PC-3 (cell line): ENCODE measurements at regions not wholly inside any gene's neighbourhood (a gene's known extent, or its start where the extent isn't known, plus 50 kb on each side); places are given as distances from the start of the nearest gene placed in this dataset.

Experiments used
- ATAC-seq: fragments of 200-7000 bp; cut with Tn5 transposase; 2 replicates; pipeline ENCODE4 v1.9.1; 2020; ENCODE audit warnings: mild to moderate bottlenecking, moderate library complexity
- BruUV-seq: library from RNA; stranded (reverse); fragments of 400-500 nt; replicated peaks from 2 replicates; lab custom pipeline; 2021; lab: Mats Ljungman, UMichigan
- CTCF ChIA-PET: fragments of 300-600 bp; sonication (Branson Sonifier 250); formaldehyde crosslinking; loops from one replicate; lab custom pipeline; 2022; ENCODE audit warnings: antibody characterized with exemption; lab: Charles Lee
- POLR2A ChIA-PET: fragments of 300-600 bp; sonication (Branson Sonifier 250); formaldehyde crosslinking; loops from one replicate; lab custom pipeline; 2022; ENCODE audit warnings: antibody characterized with exemption; ENCODE audit not compliant: unreplicated experiment; lab: Charles Lee
- DNase-seq: peaks from one replicate; pipeline ENCODE4 v3.0.0-alpha.2; 2015
- H2AFZ ChIP-seq: fragments of 300-600 bp; sonication (generic); 2 replicates; pipeline ENCODE4 v1.6.0; 2016; ENCODE audit warnings: antibody characterized with exemption, low read length
- H3F3A ChIP-seq: fragments of 300-600 bp; sonication (generic); one replicate; pipeline ENCODE4 v1.6.0; 2017; ENCODE audit warnings: antibody characterized with exemption, low read length, control low read depth, mild to moderate bottlenecking; ENCODE audit not compliant: unreplicated experiment
- H3K27ac ChIP-seq: fragments of 300-600 bp; sonication (generic); 2 replicates; pipeline ENCODE4 v1.5.1; 2016; ENCODE audit warnings: mild to moderate bottlenecking, low read length
- H3K27me3 ChIP-seq: fragments of 300-600 bp; sonication (generic); 2 replicates; pipeline ENCODE4 v1.6.1; 2016; ENCODE audit warnings: low read length, mixed read lengths
- H3K36me3 ChIP-seq: fragments of 300-600 bp; sonication (generic); 2 replicates; pipeline ENCODE4 v1.6.1; 2016; ENCODE audit warnings: low read depth, mixed run types, low read length, mixed read lengths
- H3K4me1 ChIP-seq: fragments of 300-600 bp; sonication (generic); 2 replicates; pipeline ENCODE4 v1.5.1; 2016; ENCODE audit warnings: low read length; ENCODE audit not compliant: insufficient read depth
- H3K4me2 ChIP-seq: fragments of 300-600 bp; sonication (generic); 2 replicates; pipeline ENCODE4 v1.6.0; 2016; ENCODE audit warnings: low read length
- H3K4me3 ChIP-seq: fragments of 300-600 bp; sonication (generic); 2 replicates; pipeline ENCODE4 v1.5.1; 2016; ENCODE audit warnings: mild to moderate bottlenecking, low read length, mixed read lengths
- H3K79me2 ChIP-seq: fragments of 300-600 bp; sonication (generic); 2 replicates; pipeline ENCODE4 v1.6.1; 2017; ENCODE audit warnings: low read length, mixed read lengths
- H3K9ac ChIP-seq: fragments of 300-600 bp; sonication (generic); 2 replicates; pipeline ENCODE4 v1.6.0; 2016; ENCODE audit warnings: mild to moderate bottlenecking, low read length
- H3K9me2 ChIP-seq: fragments of 300-600 bp; sonication (generic); replicated peaks from 2 replicates; pipeline ENCODE4 v1.6.1; 2016; ENCODE audit warnings: mixed run types, low read length, mixed read lengths
- H3K9me3 ChIP-seq: fragments of 300-600 bp; sonication (generic); 2 replicates; pipeline ENCODE4 v1.6.1; 2016; ENCODE audit warnings: low read length, mixed read lengths
- H4K20me1 ChIP-seq: fragments of 300-600 bp; sonication (generic); 2 replicates; pipeline ENCODE4 v1.6.1; 2016; ENCODE audit warnings: low read length, mixed read lengths
- CTCF ChIP-seq: fragments of 300-600 bp; sonication (generic); conservative IDR thresholded peaks from 2 replicates; pipeline ENCODE4 v1.5.1; 2017; ENCODE audit warnings: antibody characterized with exemption, low read depth, mild to moderate bottlenecking, low read length
- EZH2 ChIP-seq: fragments of 300-600 bp; sonication (generic); IDR thresholded peaks from one replicate; pipeline ENCODE4 v1.6.1; 2017; ENCODE audit warnings: antibody characterized with exemption, mild to moderate bottlenecking, low read length; ENCODE audit not compliant: unreplicated experiment
- EZH2phosphoT487 ChIP-seq: fragments of 300-600 bp; sonication (generic); IDR thresholded peaks from 2 replicates; pipeline ENCODE4 v1.6.1; 2018; ENCODE audit warnings: mild to moderate bottlenecking, antibody characterized with exemption, low read length, borderline replicate concordance
- intact Hi-C: fragments of 100-400 bp; cut with micrococcal nuclease; formaldehyde crosslinking; loops from 2 replicates; pipeline ENCODE4 v1.9.0; 2023

GRCh38 chr5:8238080-8238479 is 369.1 kb downstream of the MTRR start:
- Histone ChIP-seq H2AFZ (no peak overlapping the region), H3K9ac (no peak overlapping the region), H3K27ac (no peak overlapping the region), H3K79me2 (no peaks in the 10 kb centered on the region), H3K4me2 (no peak overlapping the region), H3K4me1 (peaks cover 7% of the 10 kb centered on the region; the same call in 1 of the 2 replicates), H3K36me3 (no peaks in the 10 kb centered on the region), H4K20me1 (no peaks in the 10 kb centered on the region), H3F3A (no peaks in the 10 kb centered on the region), H3K4me3 (no peak overlapping the region), H3K9me2 (no peaks in the 10 kb centered on the region), H3K27me3 (peaks cover 11% of the 10 kb centered on the region), H3K9me3 (no peaks in the 10 kb centered on the region)
- BruUV-seq: no TSS peak
- DNase-seq (no peak), ATAC-seq (no peak)
- ChIA-PET CTCF (no interaction called here), POLR2A (no interaction called here)
- TF ChIP-seq CTCF (no peak), EZH2 (no peak), EZH2phosphoT487 (no peak)
- intact Hi-C loops: no loop called here

GRCh38 chr5:8239198-8239597 is 370.2 kb downstream of the MTRR start:
- H3K9me2 ChIP-seq: no peaks in the 10 kb centered on the region
- H3K4me1 ChIP-seq: no peaks in the 10 kb centered on the region
- no peaks in the 10 kb centered on the region for H3K79me2 ChIP-seq
- no peaks in the 10 kb centered on the region for H4K20me1 ChIP-seq
- H3K27me3 ChIP-seq: peaks cover 11% of the 10 kb centered on the region
- no peak for ATAC-seq
- H3K4me3 ChIP-seq: no peak overlapping the region
- no peaks in the 10 kb centered on the region for H3F3A ChIP-seq
- no peaks in the 10 kb centered on the region for H3K9me3 ChIP-seq
- ChIA-PET CTCF (no interaction called here), POLR2A (no interaction called here)
- no peak overlapping the region for H3K4me2 ChIP-seq
- no TSS peak for BruUV-seq
- H2AFZ ChIP-seq: no peak overlapping the region
- TF ChIP-seq EZH2phosphoT487 (no peak), CTCF (no peak), EZH2 (no peak)
- intact Hi-C loops: no loop called here
- H3K27ac ChIP-seq: no peak overlapping the region
- no peak overlapping the region for H3K9ac ChIP-seq
- no peak for DNase-seq
- no peaks in the 10 kb centered on the region for H3K36me3 ChIP-seq

GRCh38 chr5:8239646-8240045 is 370.7 kb downstream of the MTRR start:
- POLR2A ChIA-PET: no interaction called here
- BruUV-seq: no TSS peak
- DNase-seq (no peak), ATAC-seq (no peak)
- no peaks in the 10 kb centered on the region for H3K9me2 ChIP-seq
- no peaks in the 10 kb centered on the region for H3K79me2 ChIP-seq
- intact Hi-C loops: loop anchor here (10.0 kb wide), 1 partner anchor 515 kb away; no protein-coding TSS in a partner anchor
- no peaks in the 10 kb centered on the region for H3F3A ChIP-seq
- H3K9me3 ChIP-seq: no peaks in the 10 kb centered on the region
- no peak overlapping the region for H3K4me2 ChIP-seq
- peaks cover 11% of the 10 kb centered on the region for H3K27me3 ChIP-seq
- no peak overlapping the region for H3K27ac ChIP-seq
- H3K4me1 ChIP-seq: no peaks in the 10 kb centered on the region
- CTCF ChIA-PET: no interaction called here
- H3K9ac ChIP-seq: no peak overlapping the region
- no peaks in the 10 kb centered on the region for H3K36me3 ChIP-seq
- no peak overlapping the region for H3K4me3 ChIP-seq
- H4K20me1 ChIP-seq: no peaks in the 10 kb centered on the region
- TF ChIP-seq EZH2phosphoT487: no peak
- TF ChIP-seq CTCF: no peak
- H2AFZ ChIP-seq: no peak overlapping the region
